Body of pancreas (tissue), 4 donors: ENCODE measurements at regions not wholly inside any gene's neighbourhood (a gene's known extent, or its start where the extent isn't known, plus 50 kb on each side); places are given as distances from the start of the nearest gene placed in this dataset.

Experiments used
- CTCF ChIP-seq, 7 experiments: fragments of 450-650 bp in 4 of 7; fragments of 200-600 bp in 3 of 7; sonication (generic) in 3 of 7; IDR thresholded peaks; one replicate each; pipeline ENCODE4 v1.5.1; 2016 to 2019; ENCODE audit warnings: antibody characterized with exemption in 7 of 7
- POLR2A ChIP-seq, 3 donors: fragments of 450-650 bp; IDR thresholded peaks; one replicate each; pipeline ENCODE4 v1.6.1; 2016; ENCODE audit warnings: antibody characterized with exemption in 3 of 3, mild to moderate bottlenecking in 2 of 3

DNA sequence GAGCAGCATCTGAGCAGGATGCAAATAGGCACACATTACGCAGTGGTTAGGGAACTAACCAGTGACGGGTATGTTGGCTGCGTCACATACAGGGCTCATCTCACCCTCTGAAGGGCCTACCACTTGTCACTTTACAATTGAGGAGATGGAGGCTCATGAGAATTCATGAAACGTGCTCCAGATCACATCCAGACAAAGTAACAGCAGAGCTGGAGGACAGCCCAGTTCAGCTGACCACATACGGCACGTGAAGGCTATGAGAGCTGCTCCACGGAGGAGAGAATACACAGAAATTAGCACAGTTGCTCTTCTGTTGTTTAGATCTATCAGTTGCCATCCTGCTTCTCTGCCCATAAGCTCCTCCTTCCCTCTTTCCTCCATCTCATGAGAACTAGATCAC is 78.4 kb downstream of the FAM9B start:
- TF ChIP-seq CTCF (IDR thresholded peaks at IDR 0.05) (no peak), POLR2A (IDR thresholded peaks at IDR 0.05) (no peak)
